T1000 (cell line): ENCODE measurements at regions not wholly inside any gene's neighbourhood (a gene's known extent, or its start where the extent isn't known, plus 50 kb on each side); places are given as distances from the start of the nearest gene placed in this dataset.

ENCODE experiments used
- DNase-seq: peaks from one replicate; lab custom pipeline; 2025; ENCODE audit warnings: mixed read lengths; lab: John Stamatoyannopoulos, UW

- no peak for DNase-seq
Observed at GRCh38 chr3:168457954-168458539, 362.3 kb upstream of the GOLIM4 start.

- no peak for DNase-seq
Observed at GRCh38 chr3:168455814-168456213, 360.1 kb upstream of the GOLIM4 start.

- no peak for DNase-seq
Observed at GRCh38 chr3:168453623-168454022, 357.9 kb upstream of the GOLIM4 start.

- DNase-seq, result no peak
Observed at GRCh38 chr3:168443965-168444364, 348.2 kb upstream of the GOLIM4 start.

- DNase-seq, result no peak
Observed at GRCh38 chr3:168442502-168442901, 346.8 kb upstream of the GOLIM4 start.

- DNase-seq, result no peak
Observed at GRCh38 chr3:168436245-168436724, 340.6 kb upstream of the GOLIM4 start.

- DNase-seq, result no peak
Observed at GRCh38 chr3:168431491-168431890, 335.8 kb upstream of the GOLIM4 start.

- no peak for DNase-seq
Observed at GRCh38 chr3:168427835-168428475, 332.2 kb upstream of the GOLIM4 start.

GRCh38 chr3:168427156-168427555 lies 331.4 kb upstream of the GOLIM4 start:
- no peak for DNase-seq

GRCh38 chr3:168425936-168426595 lies 330.3 kb upstream of the GOLIM4 start:
- DNase-seq, result peak; percentile 5

- no peak for DNase-seq
Observed at GRCh38 chr3:168424059-168424734, 328.5 kb upstream of the GOLIM4 start.

GRCh38 chr3:168422843-168423242 lies 327.1 kb upstream of the GOLIM4 start:
- DNase-seq, result no peak

- DNase-seq, result no peak
Observed at GRCh38 chr3:168419091-168419490, 323.4 kb upstream of the GOLIM4 start.

- DNase-seq, result no peak
Observed at GRCh38 chr3:168417016-168417415, 321.3 kb upstream of the GOLIM4 start.

GRCh38 chr3:168416446-168416845 lies 320.7 kb upstream of the GOLIM4 start:
- no peak for DNase-seq

GRCh38 chr3:168414149-168414548 lies 318.4 kb upstream of the GOLIM4 start:
- no peak for DNase-seq

- no peak for DNase-seq
Observed at GRCh38 chr3:168407381-168407780, 311.7 kb upstream of the GOLIM4 start.

GRCh38 chr3:168405288-168405687 lies 309.6 kb upstream of the GOLIM4 start:
- DNase-seq, result no peak

- no peak for DNase-seq
Observed at GRCh38 chr3:168398371-168399025, 302.8 kb upstream of the GOLIM4 start.

GRCh38 chr3:168396861-168397260 lies 301.1 kb upstream of the GOLIM4 start:
- no peak for DNase-seq

- no peak for DNase-seq
Observed at GRCh38 chr3:168395551-168395950, 299.8 kb upstream of the GOLIM4 start.

GRCh38 chr3:168394439-168394838 lies 298.7 kb upstream of the GOLIM4 start:
- no peak for DNase-seq
